NCI-H345 treated with DMSO at 0.1 percent for 48 hours (cell line): ENCODE measurements at regions not wholly inside any gene's neighbourhood (a gene's known extent, or its start where the extent isn't known, plus 50 kb on each side); places are given as distances from the start of the nearest gene placed in this dataset.
"Not testable (repeated sequence)": the region's sequence is repeated elsewhere in the genome, so short reads cannot be mapped to it uniquely, and the experiment has no call there.

Source experiments
- DNase-seq: peaks from one replicate; lab custom pipeline; 2025; ENCODE audit not compliant: unreplicated experiment; lab: John Stamatoyannopoulos, UW

GRCh38 chr16:13702614-13703013 is 217.3 kb upstream of the ERCC4 start:
- DNase-seq: no peak

GRCh38 chr16:13708347-13709120 is 211.4 kb upstream of the ERCC4 start:
- DNase-seq: no peak

- no peak for DNase-seq
Measured at GRCh38 chr16:13718748-13719147, 201.2 kb upstream of the ERCC4 start.

- DNase-seq: no peak
Measured at GRCh38 chr16:13727943-13728342, 192.0 kb upstream of the ERCC4 start.

- DNase-seq: no peak
Measured at GRCh38 chr16:13733561-13733960, 186.4 kb upstream of the ERCC4 start.

- not testable (repeated sequence) for DNase-seq
Measured at GRCh38 chr16:13739621-13740373, 180.2 kb upstream of the ERCC4 start.

- DNase-seq: no peak
Measured at GRCh38 chr16:13742928-13743327, 177.0 kb upstream of the ERCC4 start.

- no peak for DNase-seq
Measured at GRCh38 chr16:13743571-13743970, 176.4 kb upstream of the ERCC4 start.

GRCh38 chr16:13756411-13757140 is 163.4 kb upstream of the ERCC4 start:
- no peak for DNase-seq

- no peak for DNase-seq
Measured at GRCh38 chr16:13766334-13766733, 153.6 kb upstream of the ERCC4 start.

- no peak for DNase-seq
Measured at GRCh38 chr16:13767215-13767614, 152.7 kb upstream of the ERCC4 start.

- no peak for DNase-seq
Measured at GRCh38 chr16:13768471-13768870, 151.5 kb upstream of the ERCC4 start.

- no peak for DNase-seq
Measured at GRCh38 chr16:13770436-13770835, 149.5 kb upstream of the ERCC4 start.

GRCh38 chr16:13772782-13773181 is 147.2 kb upstream of the ERCC4 start:
- no peak for DNase-seq

- no peak for DNase-seq
Measured at GRCh38 chr16:13779676-13780075, 140.3 kb upstream of the ERCC4 start.

GRCh38 chr16:13780406-13781168 is 139.4 kb upstream of the ERCC4 start:
- no peak for DNase-seq

- DNase-seq: no peak
Measured at GRCh38 chr16:13781169-13781564, 138.8 kb upstream of the ERCC4 start.

GRCh38 chr16:13781575-13782338 is 138.2 kb upstream of the ERCC4 start:
- no peak for DNase-seq

- no peak for DNase-seq
Measured at GRCh38 chr16:13791095-13791494, 128.9 kb upstream of the ERCC4 start.

- DNase-seq: no peak
Measured at GRCh38 chr16:13793841-13794409, 126.0 kb upstream of the ERCC4 start.
